A549 (cell line): ENCODE measurements at regions not wholly inside any gene's neighbourhood (a gene's known extent, or its start where the extent isn't known, plus 50 kb on each side); places are given as distances from the start of the nearest gene placed in this dataset.

Experiments
- ATAC-seq, 2 experiments: fragments of 200-7000 bp in 1 of 2; fragments of >200 bp in 1 of 2; cut with Nextera tagmentation in 1 of 2; cut with Tn5 transposase in 1 of 2; 3 replicates each; pipeline versions ENCODE4 v1.8.0 to v1.9.1; 2018 to 2020; ENCODE audit warnings: mild to moderate bottlenecking in 1 of 2, moderate library complexity in 1 of 2
- CTCF ChIA-PET: fragments of 300-600 bp; sonication (Branson Sonifier 250); formaldehyde crosslinking; extraction: SDS; loops from one replicate; lab custom pipeline; 2021; ENCODE audit warnings: antibody characterized with exemption, inconsistent platforms; lab: Yijun Ruan, JAX
- POLR2A ChIA-PET: fragments of 350-600 bp; formaldehyde crosslinking; extraction: SDS; loops from one replicate; lab custom pipeline; 2021; ENCODE audit warnings: antibody characterized with exemption, inconsistent platforms; lab: Yijun Ruan, JAX
- DNase-seq, 2 experiments: peaks; one replicate each; pipeline versions ENCODE4 v3.0.0 to v3.0.0-alpha.2; 2011 to 2016; ENCODE audit warnings: low read depth in 1 of 2, low spot score in 1 of 2
- FAIRE-seq: peaks from 2 replicates; lab custom pipeline; 2011; peaks lifted over from hg19 to GRCh38; lab: Jason Lieb, UNC
- H3K27ac ChIP-seq, 2 experiments: fragments of >200 bp; sonication (Bioruptor Twin); formaldehyde crosslinking; 3 replicates each; pipeline ENCODE4 v1.5.1; 2016 to 2017
- H3K4me1 ChIP-seq: fragments of >200 bp; sonication (Bioruptor Twin); formaldehyde crosslinking; 3 replicates; pipeline ENCODE4 v1.6.1; 2016
- H3K4me2 ChIP-seq: fragments of >200 bp; sonication (Bioruptor Twin); formaldehyde crosslinking; 3 replicates; pipeline ENCODE4 v1.6.1; 2016
- H3K4me3 ChIP-seq: fragments of >200 bp; sonication (Bioruptor Twin); formaldehyde crosslinking; 3 replicates; pipeline ENCODE4 v1.5.1; 2016
- H3K9me3 ChIP-seq: fragments of >200 bp; sonication (Bioruptor Twin); formaldehyde crosslinking; 3 replicates; pipeline ENCODE4 v1.6.1; 2016
- BHLHE40 ChIP-seq: IDR thresholded peaks from 2 replicates; pipeline ENCODE4 v1.6.1; 2012; ENCODE audit warnings: low read depth, low read length, inconsistent platforms
- CBX8 ChIP-seq: fragments of 200-600 bp; sonication (generic); IDR thresholded peaks from 2 replicates; pipeline ENCODE4 v1.6.1; 2016
- CHD2 ChIP-seq: fragments of 150-350 bp; IDR thresholded peaks from 2 replicates; pipeline ENCODE4 v1.6.1; 2014; ENCODE audit warnings: low read length; ENCODE audit not compliant: partially characterized antibody
- FOSB ChIP-seq: fragments of 250-450 bp; sonication (Bioruptor Pico); IDR thresholded peaks from 2 replicates; pipeline ENCODE4 v1.5.0; 2020; ENCODE audit warnings: mild to moderate bottlenecking, moderate library complexity
- FOSL2 ChIP-seq, 2 experiments: fragments of 450-650 bp in 1 of 2; fragments of >200 bp in 1 of 2; sonication (Bioruptor Twin) in 1 of 2; formaldehyde crosslinking; IDR thresholded peaks; 2 replicates each; pipeline versions ENCODE4 v1.5.0 to v1.6.1; 2016 to 2020; ENCODE audit warnings: mild to moderate bottlenecking in 1 of 2, moderate library complexity in 1 of 2
- JUNB ChIP-seq: fragments of >200 bp; sonication (Bioruptor Twin); formaldehyde crosslinking; IDR thresholded peaks from 2 replicates; pipeline ENCODE4 v1.6.1; 2016
- KDM1A ChIP-seq: fragments of 200-600 bp; sonication (generic); IDR thresholded peaks from 2 replicates; pipeline ENCODE4 v1.6.1; 2016; ENCODE audit warnings: low read depth, mild to moderate bottlenecking
- MAZ ChIP-seq: fragments of 150-350 bp; IDR thresholded peaks from 2 replicates; pipeline ENCODE4 v1.6.1; 2014; ENCODE audit warnings: antibody characterized with exemption, low read depth, low read length, borderline replicate concordance
- MYC ChIP-seq: IDR thresholded peaks from 2 replicates; pipeline ENCODE4 v1.6.1; 2012; ENCODE audit warnings: mild to moderate bottlenecking, inconsistent platforms, low read length, improper control_type of control experiment, borderline replicate concordance
- NR3C1 ChIP-seq: fragments of >200 bp; sonication (Bioruptor Twin); formaldehyde crosslinking; IDR thresholded peaks from 3 replicates; pipeline ENCODE4 v1.6.1; 2017
- RNF2 ChIP-seq: fragments of 200-600 bp; sonication (generic); IDR thresholded peaks from 2 replicates; pipeline ENCODE4 v1.6.1; 2016; ENCODE audit warnings: low read depth, mild to moderate bottlenecking, antibody characterized with exemption, moderate library complexity, borderline replicate concordance
- SMC3 ChIP-seq: fragments of >200 bp; sonication (Bioruptor Twin); formaldehyde crosslinking; IDR thresholded peaks from 3 replicates; pipeline ENCODE4 v1.6.1; 2018; ENCODE audit warnings: inconsistent platforms
- SREBF2 ChIP-seq: fragments of 450-650 bp; IDR thresholded peaks from 2 replicates; pipeline ENCODE4 v1.6.1; 2014; ENCODE audit warnings: mild to moderate bottlenecking, moderate library complexity
- TFCP2L1 ChIP-seq: fragments of 250-450 bp; sonication (Bioruptor Pico); IDR thresholded peaks from 2 replicates; pipeline ENCODE4 v1.5.0; 2021; ENCODE audit warnings: mild to moderate bottlenecking
- ZFP36 ChIP-seq: fragments of 450-650 bp; IDR thresholded peaks from 2 replicates; pipeline ENCODE4 v1.6.1; 2014; ENCODE audit warnings: borderline replicate concordance; ENCODE audit not compliant: partially characterized antibody
- WGBS: methylation state at CpG from one replicate; pipeline ENCODE4 v1.1.6; 2017; ENCODE audit errors: missing lambda C conversion rate; 5-methylcytosine and 5-hydroxymethylcytosine counted together
- TF ChIP-seq, protein P1 (sequence below): fragments of >200 bp; sonication (Bioruptor Twin); formaldehyde crosslinking; IDR thresholded peaks from 2 replicates; pipeline ENCODE4 v1.6.1; 2016
- TF ChIP-seq, protein P2 (sequence below): fragments of 450-650 bp; IDR thresholded peaks from 2 replicates; pipeline ENCODE4 v1.6.1; 2014; ENCODE audit warnings: antibody characterized with exemption
- TF ChIP-seq, protein P3 (sequence below): IDR thresholded peaks from 2 replicates; pipeline ENCODE4 v1.6.1; 2012; ENCODE audit warnings: low read depth, borderline replicate concordance
- TF ChIP-seq, protein P4 (sequence below): fragments of 200-600 bp; sonication (generic); IDR thresholded peaks from 2 replicates; pipeline ENCODE4 v1.6.1; 2016; ENCODE audit warnings: antibody characterized with exemption, mild to moderate bottlenecking, moderate library complexity

DNA sequence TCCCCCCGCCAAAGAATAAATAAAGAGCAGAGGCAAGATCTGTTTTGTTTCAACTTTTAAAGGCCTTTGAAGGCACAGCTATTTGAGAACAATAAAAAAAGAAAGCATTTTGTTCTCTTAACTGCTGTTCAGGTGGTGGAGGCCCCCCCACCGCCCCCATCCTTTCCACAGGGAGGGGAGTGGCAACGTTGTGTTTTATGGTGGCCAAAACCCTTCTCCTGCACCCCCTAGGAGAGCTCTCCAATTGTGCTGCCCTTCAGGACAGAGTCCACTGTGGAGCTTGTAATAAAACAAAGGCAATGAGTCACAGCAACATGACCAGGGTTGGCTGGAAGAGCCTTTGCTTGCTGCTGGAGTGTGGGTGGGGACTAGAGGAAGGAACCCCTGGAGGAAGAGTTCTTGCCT is 987.9 kb downstream of the KCNMA1 start:
- Histone ChIP-seq H3K27ac (0 out of 6 replicates have a peak overlapping the region, but pooled peaks of 1 of the 2 experiments have one; percentile 19), H3K4me2 (peak overlapping the region; percentile 34; the same call in 1 of the 3 replicates), H3K4me3 (no peak overlapping the region), H3K4me1 (peaks cover 4% of the 10 kb centered on the region; the same call in 1 of the 3 replicates), H3K9me3 (no peaks in the 10 kb centered on the region)
- 22% methylated on average over 3 of the region's 3 CpGs for WGBS
- FAIRE-seq (no peak), ATAC-seq (peak; percentile 62 to 68; a peak in 3 of 6 replicates)
- CTCF ChIA-PET = interaction anchor here (0.6 kb wide), 1 partner anchor 56 kb away, joined by 3 read pairs; no protein-coding TSS in a partner anchor
- no peak for TF ChIP-seq NR3C1
- TF ChIP-seq ZFP36 = no peak
- TF ChIP-seq BHLHE40 = no peak
- no peak for TF ChIP-seq CBX8
- peak; percentile 20; the same call in 1 of the 2 replicates for TF ChIP-seq JUNB
- TF ChIP-seq, all 56 proteins: peak for 1
- DNase-seq = peak in 1 of 2 experiments; percentile 16
- POLR2A ChIA-PET = no interaction called here

DNA sequence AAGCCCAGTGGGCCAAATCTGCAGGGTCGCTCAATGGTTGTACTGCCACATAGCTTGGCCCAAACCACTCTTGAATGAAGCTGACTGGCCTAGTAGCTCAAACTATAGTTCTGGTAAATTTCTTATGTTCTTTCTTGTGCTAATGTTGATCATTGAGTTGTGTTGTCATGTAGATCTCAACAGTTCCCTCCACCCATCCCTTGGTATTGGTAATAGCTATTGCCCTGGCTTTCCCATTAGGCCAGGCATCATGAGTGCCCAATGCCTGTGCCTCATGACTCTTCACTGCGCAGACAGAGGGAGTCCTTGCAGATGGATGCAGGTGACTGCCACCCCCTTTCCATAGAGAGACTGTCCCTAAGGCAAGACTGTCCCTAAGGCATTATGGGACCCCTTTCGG is 988.4 kb downstream of the KCNMA1 start:
- ChIA-PET POLR2A (no interaction called here), CTCF (interaction anchor here (0.6 kb wide), 1 partner anchor 55 kb away, joined by 3 read pairs; no protein-coding TSS in a partner anchor)
- Histone ChIP-seq H3K4me3 (no peak overlapping the region), H3K9me3 (no peaks in the 10 kb centered on the region), H3K4me2 (0 out of 3 replicates have a peak overlapping the region, but pooled peaks have one; percentile 34), H3K4me1 (peaks cover 4% of the 10 kb centered on the region; the same call in 1 of the 3 replicates), H3K27ac (0 out of 6 replicates have a peak overlapping the region, but pooled peaks of 1 of the 2 experiments have one; percentile 19)
- DNase-seq (no peak), FAIRE-seq (no peak), ATAC-seq (no peak)
- WGBS = 35% methylated on average over 3 of the region's 3 CpGs
- TF ChIP-seq CHD2 (no peak), MAZ (no peak)

DNA sequence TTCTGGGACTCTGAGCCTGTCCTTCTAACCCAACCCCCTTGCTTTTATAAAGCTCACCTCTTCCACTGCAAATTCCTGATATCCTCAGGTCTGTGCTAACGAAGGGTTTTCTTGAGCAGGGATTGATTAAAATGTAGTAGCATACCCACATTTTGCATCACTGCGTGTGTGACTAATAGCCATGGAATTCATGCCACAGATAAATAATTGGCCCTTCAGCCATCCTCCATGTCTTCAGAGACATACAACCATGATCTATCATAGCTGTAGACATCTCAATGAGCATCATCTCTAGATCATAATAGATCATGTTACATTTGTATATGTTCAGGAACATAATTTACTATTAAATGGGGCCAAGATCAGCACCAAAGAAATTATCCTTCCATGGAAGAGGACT is 990.3 kb downstream of the KCNMA1 start:
- TF ChIP-seq, protein P1, sequence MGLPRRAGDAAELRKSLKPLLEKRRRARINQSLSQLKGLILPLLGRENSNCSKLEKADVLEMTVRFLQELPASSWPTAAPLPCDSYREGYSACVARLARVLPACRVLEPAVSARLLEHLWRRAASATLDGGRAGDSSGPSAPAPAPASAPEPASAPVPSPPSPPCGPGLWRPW = no peak
- no peak for TF ChIP-seq KDM1A
- no peak for TF ChIP-seq ZFP36
- TF ChIP-seq, protein P2, sequence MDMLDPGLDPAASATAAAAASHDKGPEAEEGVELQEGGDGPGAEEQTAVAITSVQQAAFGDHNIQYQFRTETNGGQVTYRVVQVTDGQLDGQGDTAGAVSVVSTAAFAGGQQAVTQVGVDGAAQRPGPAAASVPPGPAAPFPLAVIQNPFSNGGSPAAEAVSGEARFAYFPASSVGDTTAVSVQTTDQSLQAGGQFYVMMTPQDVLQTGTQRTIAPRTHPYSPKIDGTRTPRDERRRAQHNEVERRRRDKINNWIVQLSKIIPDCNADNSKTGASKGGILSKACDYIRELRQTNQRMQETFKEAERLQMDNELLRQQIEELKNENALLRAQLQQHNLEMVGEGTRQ = no peak
- TF ChIP-seq SREBF2 = no peak
- no peak for TF ChIP-seq FOSL2 (IDR thresholded peaks at IDR 0.05)
- TF ChIP-seq FOSL2 (CRISPR knock-in tag; IDR thresholded peaks at IDR 0.05) = no peak
- no peak for TF ChIP-seq TFCP2L1 (CRISPR knock-in tag)
- TF ChIP-seq FOSB (CRISPR knock-in tag) = no peak
- TF ChIP-seq MYC = no peak
- TF ChIP-seq, protein P3, sequence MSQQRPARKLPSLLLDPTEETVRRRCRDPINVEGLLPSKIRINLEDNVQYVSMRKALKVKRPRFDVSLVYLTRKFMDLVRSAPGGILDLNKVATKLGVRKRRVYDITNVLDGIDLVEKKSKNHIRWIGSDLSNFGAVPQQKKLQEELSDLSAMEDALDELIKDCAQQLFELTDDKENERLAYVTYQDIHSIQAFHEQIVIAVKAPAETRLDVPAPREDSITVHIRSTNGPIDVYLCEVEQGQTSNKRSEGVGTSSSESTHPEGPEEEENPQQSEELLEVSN = no peak
- no peak for TF ChIP-seq SMC3
- TF ChIP-seq MAZ = no peak
- no peak for TF ChIP-seq CBX8
- TF ChIP-seq RNF2 = no peak
- TF ChIP-seq, protein P4, sequence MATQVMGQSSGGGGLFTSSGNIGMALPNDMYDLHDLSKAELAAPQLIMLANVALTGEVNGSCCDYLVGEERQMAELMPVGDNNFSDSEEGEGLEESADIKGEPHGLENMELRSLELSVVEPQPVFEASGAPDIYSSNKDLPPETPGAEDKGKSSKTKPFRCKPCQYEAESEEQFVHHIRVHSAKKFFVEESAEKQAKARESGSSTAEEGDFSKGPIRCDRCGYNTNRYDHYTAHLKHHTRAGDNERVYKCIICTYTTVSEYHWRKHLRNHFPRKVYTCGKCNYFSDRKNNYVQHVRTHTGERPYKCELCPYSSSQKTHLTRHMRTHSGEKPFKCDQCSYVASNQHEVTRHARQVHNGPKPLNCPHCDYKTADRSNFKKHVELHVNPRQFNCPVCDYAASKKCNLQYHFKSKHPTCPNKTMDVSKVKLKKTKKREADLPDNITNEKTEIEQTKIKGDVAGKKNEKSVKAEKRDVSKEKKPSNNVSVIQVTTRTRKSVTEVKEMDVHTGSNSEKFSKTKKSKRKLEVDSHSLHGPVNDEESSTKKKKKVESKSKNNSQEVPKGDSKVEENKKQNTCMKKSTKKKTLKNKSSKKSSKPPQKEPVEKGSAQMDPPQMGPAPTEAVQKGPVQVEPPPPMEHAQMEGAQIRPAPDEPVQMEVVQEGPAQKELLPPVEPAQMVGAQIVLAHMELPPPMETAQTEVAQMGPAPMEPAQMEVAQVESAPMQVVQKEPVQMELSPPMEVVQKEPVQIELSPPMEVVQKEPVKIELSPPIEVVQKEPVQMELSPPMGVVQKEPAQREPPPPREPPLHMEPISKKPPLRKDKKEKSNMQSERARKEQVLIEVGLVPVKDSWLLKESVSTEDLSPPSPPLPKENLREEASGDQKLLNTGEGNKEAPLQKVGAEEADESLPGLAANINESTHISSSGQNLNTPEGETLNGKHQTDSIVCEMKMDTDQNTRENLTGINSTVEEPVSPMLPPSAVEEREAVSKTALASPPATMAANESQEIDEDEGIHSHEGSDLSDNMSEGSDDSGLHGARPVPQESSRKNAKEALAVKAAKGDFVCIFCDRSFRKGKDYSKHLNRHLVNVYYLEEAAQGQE = no peak
- 37% methylated on average over 2 of the region's 2 CpGs for WGBS
- Histone ChIP-seq H3K27ac (no peak overlapping the region), H3K4me1 (peaks cover 4% of the 10 kb centered on the region; the same call in 1 of the 3 replicates), H3K4me3 (no peak overlapping the region), H3K9me3 (no peaks in the 10 kb centered on the region), H3K4me2 (no peak overlapping the region)
- ChIA-PET POLR2A (no interaction called here), CTCF (no interaction called here)
- no peak for ATAC-seq
- no peak for FAIRE-seq
- no peak for DNase-seq
